H9 (cell line): ENCODE measurements at regions not wholly inside any gene's neighbourhood (a gene's known extent, or its start where the extent isn't known, plus 50 kb on each side); places are given as distances from the start of the nearest gene placed in this dataset.

Experiments used
- DNase-seq: peaks from one replicate; pipeline ENCODE4 v3.0.0-alpha.2; 2017
- H2AFZ ChIP-seq: one replicate; pipeline ENCODE4 v1.6.1; 2013; ENCODE audit warnings: mild to moderate bottlenecking, low read length, control low read depth, moderate library complexity
- H2AK5ac ChIP-seq: 2 replicates; pipeline ENCODE4 v1.6.1; 2013; ENCODE audit warnings: low read length, control low read depth, mixed read lengths; ENCODE audit not compliant: insufficient read length
- H2BK120ac ChIP-seq: one replicate; pipeline ENCODE4 v1.6.1; 2013; ENCODE audit warnings: low read depth, mild to moderate bottlenecking, low read length, control low read depth, inconsistent platforms; ENCODE audit not compliant: poor library complexity, severe bottlenecking
- H2BK12ac ChIP-seq: 2 replicates; pipeline ENCODE4 v1.6.1; 2013; ENCODE audit warnings: low read length, control low read depth, mixed read lengths, low read depth; ENCODE audit not compliant: insufficient read length
- H2BK15ac ChIP-seq: 2 replicates; pipeline ENCODE4 v1.6.1; 2013; ENCODE audit warnings: low read depth, low read length, control low read depth
- H2BK20ac ChIP-seq: one replicate; pipeline ENCODE4 v1.6.1; 2013; ENCODE audit warnings: low read depth, mild to moderate bottlenecking, low read length, control low read depth, inconsistent platforms; ENCODE audit not compliant: poor library complexity, severe bottlenecking
- H2BK5ac ChIP-seq: 2 replicates; pipeline ENCODE4 v1.6.1; 2013; ENCODE audit warnings: low read length, control low read depth, mixed read lengths; ENCODE audit not compliant: insufficient read length
- H3K14ac ChIP-seq: 2 replicates; pipeline ENCODE4 v1.6.1; 2013; ENCODE audit warnings: low read length, control low read depth; ENCODE audit not compliant: insufficient read depth
- H3K18ac ChIP-seq: 2 replicates; pipeline ENCODE4 v1.6.1; 2013; ENCODE audit warnings: low read depth, mild to moderate bottlenecking, mixed read lengths, low read length, control low read depth; ENCODE audit not compliant: insufficient read length
- H3K23ac ChIP-seq: 2 replicates; pipeline ENCODE4 v1.6.1; 2013; ENCODE audit warnings: low read length, control low read depth, mixed read lengths, low read depth; ENCODE audit not compliant: insufficient read length
- H3K23me2 ChIP-seq: 2 replicates; pipeline ENCODE4 v1.6.1; 2013; ENCODE audit warnings: low read depth, mild to moderate bottlenecking, mixed read lengths, low read length, control low read depth; ENCODE audit not compliant: insufficient read length, poor library complexity, severe bottlenecking
- H3K27ac ChIP-seq: 2 replicates; pipeline ENCODE4 v1.5.1; 2013; ENCODE audit warnings: low read length, control low read depth, mixed read lengths, low read depth; ENCODE audit not compliant: insufficient read length
- H3K27me3 ChIP-seq: 2 replicates; pipeline ENCODE4 v1.6.1; 2013; ENCODE audit warnings: low read length, control low read depth, inconsistent platforms; ENCODE audit not compliant: insufficient read depth
- H3K4ac ChIP-seq: 2 replicates; pipeline ENCODE4 v1.6.1; 2013; ENCODE audit warnings: low read depth, mild to moderate bottlenecking, control low read depth, inconsistent platforms, low read length, moderate library complexity
- H3K4me1 ChIP-seq: 2 replicates; pipeline ENCODE4 v1.6.1; 2013; ENCODE audit warnings: low read length, control low read depth, inconsistent platforms; ENCODE audit not compliant: insufficient read depth
- H3K4me2 ChIP-seq: 2 replicates; pipeline ENCODE4 v1.6.1; 2013; ENCODE audit warnings: low read length, control low read depth, mixed read lengths; ENCODE audit not compliant: insufficient read length, insufficient read depth
- H3K56ac ChIP-seq: 2 replicates; pipeline ENCODE4 v1.6.1; 2013; ENCODE audit warnings: low read depth, mild to moderate bottlenecking, mixed read lengths, low read length, control low read depth; ENCODE audit not compliant: insufficient read length
- H3K79me1 ChIP-seq: 2 replicates; pipeline ENCODE4 v1.6.1; 2013; ENCODE audit warnings: low read depth, mild to moderate bottlenecking, moderate library complexity, low read length, control low read depth, inconsistent platforms; ENCODE audit not compliant: insufficient read depth, poor library complexity, severe bottlenecking
- H3K79me2 ChIP-seq: 2 replicates; pipeline ENCODE4 v1.6.1; 2013; ENCODE audit warnings: low read length, control low read depth, inconsistent platforms; ENCODE audit not compliant: insufficient read depth
- H3K9ac ChIP-seq: 2 replicates; pipeline ENCODE4 v1.6.1; 2013; ENCODE audit warnings: low read length, control low read depth, mixed read lengths; ENCODE audit not compliant: insufficient read length; ENCODE audit errors: extremely low read depth
- H3K9me3 ChIP-seq: one replicate; pipeline ENCODE4 v1.6.1; 2013; ENCODE audit warnings: low read depth, low read length, inconsistent platforms; ENCODE audit not compliant: control insufficient read depth
- H3T11ph ChIP-seq: one replicate; pipeline ENCODE4 v1.6.1; 2013; ENCODE audit warnings: mild to moderate bottlenecking, low read length, control low read depth, inconsistent platforms
- H4K20me1 ChIP-seq: one replicate; pipeline ENCODE4 v1.6.1; 2013; ENCODE audit not compliant: control insufficient read depth, insufficient read length, insufficient read depth
- H4K5ac ChIP-seq: 2 replicates; pipeline ENCODE4 v1.6.1; 2013; ENCODE audit warnings: low read depth, mild to moderate bottlenecking, mixed read lengths, low read length, control low read depth; ENCODE audit not compliant: insufficient read length
- H4K8ac ChIP-seq: replicated peaks from 2 replicates; pipeline ENCODE4 v1.6.1; 2013; ENCODE audit warnings: low read length, control low read depth, mixed read lengths, low read depth; ENCODE audit not compliant: insufficient read length
- H4K91ac ChIP-seq: 2 replicates; pipeline ENCODE4 v1.6.1; 2013; ENCODE audit warnings: low read depth, mild to moderate bottlenecking, moderate library complexity, mixed read lengths, low read length, control low read depth; ENCODE audit not compliant: insufficient read length
- H3K27ac Mint-ChIP-seq, 3 experiments: 2 replicates in 2 of 3; 3 replicates in 1 of 3; pipeline ENCODE4 v1.8.0; 2020 to 2021; ENCODE audit warnings: mixed read lengths in 3 of 3, mild to moderate bottlenecking in 1 of 3, moderate library complexity in 1 of 3
- H3K27me3 Mint-ChIP-seq: 2 replicates; pipeline ENCODE4 v1.8.0; 2021; ENCODE audit warnings: low read depth, mild to moderate bottlenecking, moderate library complexity, mixed read lengths
- H3K36me3 Mint-ChIP-seq, 3 experiments: 2 replicates in 2 of 3; 3 replicates in 1 of 3; pipeline ENCODE4 v1.8.0; 2020 to 2021; ENCODE audit warnings: low read depth in 3 of 3, mixed read lengths in 3 of 3; ENCODE audit not compliant: insufficient read depth in 1 of 3
- H3K4me1 Mint-ChIP-seq, 2 experiments: 2 replicates each; pipeline ENCODE4 v1.8.0; 2020; ENCODE audit warnings: mixed read lengths in 2 of 2
- H3K4me3 Mint-ChIP-seq, 2 experiments: 2 replicates in 1 of 2; 3 replicates in 1 of 2; pipeline ENCODE4 v1.8.0; 2020 to 2021; ENCODE audit warnings: mild to moderate bottlenecking in 2 of 2, mixed read lengths in 2 of 2, moderate library complexity in 1 of 2
- H3K9me3 Mint-ChIP-seq, 2 experiments: 2 replicates in 1 of 2; 3 replicates in 1 of 2; pipeline ENCODE4 v1.8.0; 2020; ENCODE audit warnings: mild to moderate bottlenecking in 2 of 2, mixed read lengths in 2 of 2, moderate library complexity in 1 of 2
- CTCF ChIP-seq: fragments of 200-600 bp; sonication (generic); conservative IDR thresholded peaks from 3 replicates; pipeline ENCODE4 v1.8.0; 2021; ENCODE audit warnings: antibody characterized with exemption, mild to moderate bottlenecking
- WGBS: extraction: QIAGEN DNeasy Blood & Tissue Kit; methylation state at CpG from one replicate; pipeline ENCODE4 v1.1.7; 2013; ENCODE audit warnings: missing lambda C conversion rate, low lambda C conversion rate, mixed read lengths; ENCODE audit not compliant: insufficient read length; ENCODE audit errors: extremely low coverage; 5-methylcytosine and 5-hydroxymethylcytosine counted together

GRCh38 chr2:172208791-172209325 is 106.2 kb upstream of the DLX2 start:
- Histone ChIP-seq H4K5ac (no peak overlapping the region), H2AK5ac (no peak overlapping the region), H3K23me2 (no peaks in the 10 kb centered on the region), H3T11ph (no peak overlapping the region), H3K18ac (no peak overlapping the region), H4K8ac (no peak overlapping the region), H2AFZ (no peak overlapping the region), H2BK5ac (no peak overlapping the region), H3K9ac (no peak overlapping the region), H3K27me3 (no peaks in the 10 kb centered on the region), H3K27ac (no peak overlapping the region), H4K91ac (no peak overlapping the region), H4K20me1 (no peaks in the 10 kb centered on the region), H2BK20ac (no peak overlapping the region), H2BK15ac (no peak overlapping the region), H3K9me3 (no peaks in the 10 kb centered on the region), H3K4me1 (0 out of 2 replicates have a peak, but pooled peaks cover 6% of the 10 kb centered on the region), H3K79me1 (no peaks in the 10 kb centered on the region), H2BK12ac (no peak overlapping the region), H2BK120ac (no peak overlapping the region), H3K14ac (no peak overlapping the region), H3K4ac (no peak overlapping the region), H3K56ac (no peak overlapping the region), H3K4me2 (no peak overlapping the region), H3K79me2 (no peaks in the 10 kb centered on the region), H3K23ac (no peak overlapping the region)
- Mint-ChIP-seq H3K36me3 (no peaks in the 10 kb centered on the region), H3K4me3 (no peak overlapping the region), H3K4me1 (peaks cover 24 to 28% of the 10 kb centered on the region in 2 experiments), H3K27ac (no peak overlapping the region), H3K27me3 (no peaks in the 10 kb centered on the region; the same call in 1 of the 2 replicates), H3K9me3 (no peaks in the 10 kb centered on the region; a peak in 1 of 5 replicates)
- WGBS = no CpG with 5 or more reads among the region's 6 CpGs
- no peak for TF ChIP-seq CTCF
- no peak for DNase-seq
